Activated CD4-positive, alpha-beta memory T cell treated with anti-CD3 and anti-CD28 coated beads for 36 hours (primary cell): ENCODE measurements at regions not wholly inside any gene's neighbourhood (a gene's known extent, or its start where the extent isn't known, plus 50 kb on each side); places are given as distances from the start of the nearest gene placed in this dataset.
A peak's percentile ranks its signal among the peaks of the same experiment; 100 is the strongest.

Experiments used
- CTCF ChIA-PET: fragments of 350-600 bp; sonication (Branson Sonifier 250); formaldehyde crosslinking; loops from one replicate; lab custom pipeline; 2021; ENCODE audit warnings: antibody characterized with exemption, inconsistent platforms; lab: Charles Lee
- POLR2A ChIA-PET: fragments of 350-600 bp; sonication (Branson Sonifier 250); formaldehyde crosslinking; loops from one replicate; lab custom pipeline; 2021; ENCODE audit warnings: antibody characterized with exemption; lab: Charles Lee
- DNase-seq: peaks from one replicate; pipeline ENCODE4 v3.0.0-alpha.2; 2020
- H3K27ac Mint-ChIP-seq: one replicate; pipeline ENCODE4 v1.8.0; 2021; ENCODE audit warnings: mixed read lengths
- H3K27me3 Mint-ChIP-seq: one replicate; pipeline ENCODE4 v1.8.0; 2021; ENCODE audit warnings: mixed read lengths
- H3K36me3 Mint-ChIP-seq: one replicate; pipeline ENCODE4 v1.8.0; 2021; ENCODE audit warnings: mixed read lengths
- H3K4me1 Mint-ChIP-seq: one replicate; pipeline ENCODE4 v1.8.0; 2021; ENCODE audit warnings: low read depth, mixed read lengths
- H3K4me3 Mint-ChIP-seq: one replicate; pipeline ENCODE4 v1.8.0; 2021; ENCODE audit warnings: mild to moderate bottlenecking, mixed read lengths
- H3K9me3 Mint-ChIP-seq: one replicate; pipeline ENCODE4 v1.8.0; 2021; ENCODE audit warnings: mixed read lengths
- intact Hi-C: fragments of 100-400 bp; cut with micrococcal nuclease; formaldehyde crosslinking; loops from one replicate; pipeline ENCODE4 v1.15.1; 2023

DNA sequence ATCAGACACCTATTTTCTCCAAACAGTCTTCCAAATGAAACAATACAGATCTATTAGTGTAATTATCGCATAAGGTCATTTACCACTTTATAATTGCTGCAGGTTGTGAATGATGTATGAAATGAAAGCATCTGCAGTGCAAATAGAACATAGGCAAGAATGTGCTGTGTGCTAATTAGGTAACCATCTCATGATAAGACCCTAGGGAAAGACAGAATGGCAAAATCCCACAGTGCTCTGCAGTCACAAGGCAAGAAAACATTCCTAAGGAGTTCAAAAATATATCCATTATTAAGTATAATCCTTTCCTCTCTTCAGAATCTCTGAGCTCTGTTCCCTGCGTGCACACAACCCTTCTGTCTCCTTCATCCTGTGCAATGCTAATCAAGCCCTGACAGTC is 488.1 kb downstream of the NR4A2 start:
- CTCF ChIA-PET, result no interaction called here
- intact Hi-C loops, result no loop called here
- H3K4me3 Mint-ChIP-seq, result no peak overlapping the region

GRCh38 chr2:155842103-155842502 is 490.4 kb downstream of the NR4A2 start:
- DNase-seq, result no peak
- intact Hi-C loops, result no loop called here
- H3K36me3 Mint-ChIP-seq, result no peaks in the 10 kb centered on the region
- H3K27ac Mint-ChIP-seq, result no peak overlapping the region
- H3K9me3 Mint-ChIP-seq, result no peaks in the 10 kb centered on the region
- ChIA-PET CTCF (no interaction called here), POLR2A (interaction anchor here (0.5 kb wide), 1 partner anchor 277 kb away, joined by 3 read pairs; no protein-coding TSS in a partner anchor)
- H3K4me1 Mint-ChIP-seq, result no peaks in the 10 kb centered on the region
- H3K4me3 Mint-ChIP-seq, result no peak overlapping the region
- no peaks in the 10 kb centered on the region for H3K27me3 Mint-ChIP-seq

More for the DNA sequence above, 488.1 kb downstream of the NR4A2 start:
- POLR2A ChIA-PET, result no interaction called here
- no peaks in the 10 kb centered on the region for H3K4me1 Mint-ChIP-seq
- H3K9me3 Mint-ChIP-seq, result no peaks in the 10 kb centered on the region
- H3K27me3 Mint-ChIP-seq, result no peaks in the 10 kb centered on the region
- H3K36me3 Mint-ChIP-seq, result no peaks in the 10 kb centered on the region
- no peak overlapping the region for H3K27ac Mint-ChIP-seq
- DNase-seq, result no peak

DNA sequence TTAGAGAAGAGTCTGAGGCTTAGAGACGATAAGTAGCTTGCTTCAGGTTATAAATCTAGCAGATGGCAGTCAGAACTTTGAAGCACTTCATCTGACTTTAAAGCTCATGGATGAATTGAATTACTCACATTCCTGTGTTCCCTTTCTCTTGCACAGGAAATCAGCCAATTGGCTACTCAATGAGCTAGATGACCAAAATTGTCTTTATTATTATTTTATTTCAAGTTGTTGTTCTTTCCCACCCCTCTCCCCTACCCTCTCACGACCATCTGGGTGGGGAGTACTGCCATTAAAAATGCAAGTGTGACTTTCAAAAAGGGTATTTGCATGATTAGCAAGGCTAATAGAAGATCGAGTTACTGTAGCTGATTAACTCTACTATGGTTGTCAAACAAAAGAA is 491.1 kb downstream of the NR4A2 start:
- POLR2A ChIA-PET, result interaction anchor here (0.5 kb wide), 1 partner anchor 276 kb away, joined by 3 read pairs; no protein-coding TSS in a partner anchor
- H3K9me3 Mint-ChIP-seq, result no peaks in the 10 kb centered on the region
- H3K27me3 Mint-ChIP-seq, result no peaks in the 10 kb centered on the region
- no peaks in the 10 kb centered on the region for H3K4me1 Mint-ChIP-seq
- H3K27ac Mint-ChIP-seq, result no peak overlapping the region
- DNase-seq, result no peak
- CTCF ChIA-PET, result no interaction called here
- no peaks in the 10 kb centered on the region for H3K36me3 Mint-ChIP-seq
- intact Hi-C loops, result no loop called here
- no peak overlapping the region for H3K4me3 Mint-ChIP-seq

- H3K27me3 Mint-ChIP-seq, result no peaks in the 10 kb centered on the region
- no peak overlapping the region for H3K27ac Mint-ChIP-seq
- H3K36me3 Mint-ChIP-seq, result no peaks in the 10 kb centered on the region
- DNase-seq, result no peak
- H3K4me3 Mint-ChIP-seq, result no peak overlapping the region
- intact Hi-C loops, result no loop called here
- no peaks in the 10 kb centered on the region for H3K4me1 Mint-ChIP-seq
- H3K9me3 Mint-ChIP-seq, result no peaks in the 10 kb centered on the region
- ChIA-PET CTCF (no interaction called here), POLR2A (no interaction called here)
Measured at GRCh38 chr2:155840661-155841060, 491.9 kb downstream of the NR4A2 start.

GRCh38 chr2:155839991-155840390 is 492.5 kb downstream of the NR4A2 start:
- CTCF ChIA-PET, result no interaction called here
- no peaks in the 10 kb centered on the region for H3K4me1 Mint-ChIP-seq
- H3K9me3 Mint-ChIP-seq, result no peaks in the 10 kb centered on the region
- DNase-seq, result no peak
- H3K36me3 Mint-ChIP-seq, result no peaks in the 10 kb centered on the region
- no peak overlapping the region for H3K27ac Mint-ChIP-seq
- no peaks in the 10 kb centered on the region for H3K27me3 Mint-ChIP-seq
- intact Hi-C loops, result no loop called here
- POLR2A ChIA-PET, result no interaction called here
- H3K4me3 Mint-ChIP-seq, result no peak overlapping the region

DNA sequence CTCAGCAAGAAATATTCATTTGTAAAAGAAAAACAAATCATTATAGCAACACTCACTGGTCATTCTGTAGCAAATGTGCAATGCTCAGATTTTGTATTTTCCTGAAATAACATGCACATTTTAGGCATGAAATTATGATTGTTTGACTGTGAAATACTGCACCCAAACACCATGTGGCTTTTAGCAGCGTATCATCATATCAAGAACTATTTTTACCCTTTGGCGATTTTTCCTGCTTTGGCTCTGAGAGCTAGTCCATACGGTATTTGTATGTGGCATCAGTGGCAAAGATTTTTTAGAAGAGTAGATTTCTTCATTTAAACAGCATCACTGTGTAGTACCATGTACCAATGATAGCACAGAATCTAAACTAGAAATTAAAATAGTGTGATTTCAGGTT is 493.1 kb downstream of the NR4A2 start:
- DNase-seq, result no peak
- POLR2A ChIA-PET, result no interaction called here
- no peaks in the 10 kb centered on the region for H3K9me3 Mint-ChIP-seq
- CTCF ChIA-PET, result no interaction called here
- H3K36me3 Mint-ChIP-seq, result no peaks in the 10 kb centered on the region
- no peak overlapping the region for H3K4me3 Mint-ChIP-seq
- intact Hi-C loops, result no loop called here
- no peaks in the 10 kb centered on the region for H3K27me3 Mint-ChIP-seq
- H3K4me1 Mint-ChIP-seq, result no peaks in the 10 kb centered on the region
- H3K27ac Mint-ChIP-seq, result no peak overlapping the region

- no peak overlapping the region for H3K27ac Mint-ChIP-seq
- no peak for DNase-seq
Measured at GRCh38 chr2:155836439-155836838, 496.1 kb downstream of the NR4A2 start.

GRCh38 chr2:155830817-155831579 is 501.5 kb downstream of the NR4A2 start:
- no peak for DNase-seq
- intact Hi-C loops, result no loop called here
- no peaks in the 10 kb centered on the region for H3K27me3 Mint-ChIP-seq
- no peak overlapping the region for H3K27ac Mint-ChIP-seq
- H3K9me3 Mint-ChIP-seq, result no peaks in the 10 kb centered on the region
- no peaks in the 10 kb centered on the region for H3K4me1 Mint-ChIP-seq
- CTCF ChIA-PET, result no interaction called here
- POLR2A ChIA-PET, result no interaction called here
- no peaks in the 10 kb centered on the region for H3K36me3 Mint-ChIP-seq
- no peak overlapping the region for H3K4me3 Mint-ChIP-seq

More at GRCh38 chr2:155836439-155836838, 496.1 kb downstream of the NR4A2 start:
- Mint-ChIP-seq H3K27me3 (no peaks in the 10 kb centered on the region), H3K36me3 (no peaks in the 10 kb centered on the region), H3K4me3 (no peak overlapping the region), H3K9me3 (no peaks in the 10 kb centered on the region), H3K4me1 (no peaks in the 10 kb centered on the region)
- ChIA-PET POLR2A (no interaction called here), CTCF (no interaction called here)
- intact Hi-C loops, result no loop called here

DNA sequence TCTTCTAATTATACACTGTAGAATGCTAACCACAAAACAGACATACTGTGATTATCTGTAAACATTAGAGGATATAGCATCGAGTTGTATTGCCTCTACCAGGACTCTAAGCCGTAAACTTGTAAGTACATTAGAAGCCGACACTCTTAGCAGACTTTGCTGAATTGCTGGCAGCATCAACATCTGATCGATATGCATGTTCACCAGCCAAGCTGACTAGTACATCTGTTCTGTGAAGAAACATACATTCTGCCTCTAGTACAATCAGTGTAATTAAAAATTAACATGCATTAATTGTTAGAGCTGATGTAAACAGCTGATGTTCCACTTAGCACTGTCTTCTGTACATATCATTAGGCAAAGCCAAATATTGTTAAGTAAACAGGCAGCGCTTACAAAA is 502.2 kb downstream of the NR4A2 start:
- no peak for DNase-seq
- no peak overlapping the region for H3K27ac Mint-ChIP-seq
- intact Hi-C loops, result no loop called here
- H3K36me3 Mint-ChIP-seq, result no peaks in the 10 kb centered on the region
- H3K4me1 Mint-ChIP-seq, result no peaks in the 10 kb centered on the region
- no peaks in the 10 kb centered on the region for H3K27me3 Mint-ChIP-seq
- ChIA-PET CTCF (no interaction called here), POLR2A (no interaction called here)
- H3K9me3 Mint-ChIP-seq, result no peaks in the 10 kb centered on the region
- H3K4me3 Mint-ChIP-seq, result no peak overlapping the region

GRCh38 chr2:155825876-155826275 is 506.6 kb downstream of the NR4A2 start:
- CTCF ChIA-PET, result no interaction called here
- Mint-ChIP-seq H3K4me3 (no peak overlapping the region), H3K27me3 (no peaks in the 10 kb centered on the region), H3K4me1 (no peaks in the 10 kb centered on the region), H3K36me3 (no peaks in the 10 kb centered on the region), H3K9me3 (peaks cover 4% of the 10 kb centered on the region), H3K27ac (no peak overlapping the region)
- POLR2A ChIA-PET, result no interaction called here
- no peak for DNase-seq
- intact Hi-C loops, result no loop called here

DNA sequence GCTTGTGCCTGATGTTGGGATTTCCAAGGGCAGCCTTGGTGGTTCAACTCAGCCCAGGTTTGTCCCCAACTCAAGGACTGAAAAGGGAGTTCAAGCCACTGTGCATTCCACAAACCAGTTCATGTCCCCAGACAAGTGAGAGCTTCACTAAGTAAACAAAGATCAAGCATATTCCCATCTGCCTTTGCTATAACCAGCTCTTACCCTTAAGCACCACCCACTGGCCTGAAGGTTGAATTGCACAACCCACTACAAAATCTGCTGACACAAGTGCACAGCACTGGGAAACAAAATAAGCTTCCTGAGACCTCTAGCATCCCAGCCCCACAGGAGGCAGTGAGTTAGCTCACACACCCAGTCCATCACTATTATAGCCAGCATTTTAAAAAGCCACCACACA is 516.7 kb downstream of the NR4A2 start:
- Mint-ChIP-seq H3K27me3 (no peaks in the 10 kb centered on the region), H3K4me1 (no peaks in the 10 kb centered on the region), H3K9me3 (peaks cover 7% of the 10 kb centered on the region), H3K4me3 (no peak overlapping the region), H3K36me3 (no peaks in the 10 kb centered on the region), H3K27ac (no peak overlapping the region)
- peak; percentile 9 for DNase-seq
- intact Hi-C loops, result loop anchor here (1.0 kb wide), 1 partner anchor 438 kb away; no protein-coding TSS in a partner anchor
- CTCF ChIA-PET, result no interaction called here
- POLR2A ChIA-PET, result no interaction called here

- Mint-ChIP-seq H3K9me3 (peaks cover 7% of the 10 kb centered on the region), H3K27ac (no peak overlapping the region), H3K4me1 (no peaks in the 10 kb centered on the region), H3K36me3 (no peaks in the 10 kb centered on the region), H3K27me3 (no peaks in the 10 kb centered on the region), H3K4me3 (no peak overlapping the region)
- no peak for DNase-seq
- intact Hi-C loops, result no loop called here
- POLR2A ChIA-PET, result no interaction called here
- CTCF ChIA-PET, result no interaction called here
Measured at GRCh38 chr2:155815275-155815674, 517.2 kb downstream of the NR4A2 start.

GRCh38 chr2:155810411-155810810 is 522.1 kb downstream of the NR4A2 start:
- H3K27ac Mint-ChIP-seq, result no peak overlapping the region
- no peaks in the 10 kb centered on the region for H3K36me3 Mint-ChIP-seq
- H3K4me3 Mint-ChIP-seq, result no peak overlapping the region
- H3K27me3 Mint-ChIP-seq, result no peaks in the 10 kb centered on the region
- ChIA-PET POLR2A (no interaction called here), CTCF (no interaction called here)
- intact Hi-C loops, result no loop called here
- H3K4me1 Mint-ChIP-seq, result no peaks in the 10 kb centered on the region
- no peak for DNase-seq
- no peaks in the 10 kb centered on the region for H3K9me3 Mint-ChIP-seq
